HuH-7 (cell line): ENCODE measurements at regions not wholly inside any gene's neighbourhood (a gene's known extent, or its start where the extent isn't known, plus 50 kb on each side); places are given as distances from the start of the nearest gene placed in this dataset.

Source experiments
- DNase-seq: peaks from one replicate; pipeline ENCODE4 v3.0.0; 2011; ENCODE audit warnings: low spot score

GRCh38 chr3:13171704-13172643 lies 98.7 kb upstream of the IQSEC1 start:
- DNase-seq: no peak

- no peak for DNase-seq
Measured at GRCh38 chr3:13170317-13170716, 97.1 kb upstream of the IQSEC1 start.

- DNase-seq: no peak
Measured at GRCh38 chr3:13168391-13168790, 95.2 kb upstream of the IQSEC1 start.

GRCh38 chr3:13167829-13168228 lies 94.6 kb upstream of the IQSEC1 start:
- no peak for DNase-seq

GRCh38 chr3:13167064-13167743 lies 94.0 kb upstream of the IQSEC1 start:
- DNase-seq: no peak

- no peak for DNase-seq
Measured at GRCh38 chr3:13166243-13167063, 93.2 kb upstream of the IQSEC1 start.

- DNase-seq: no peak
Measured at GRCh38 chr3:13165576-13165975, 92.3 kb upstream of the IQSEC1 start.

GRCh38 chr3:13164893-13165492 lies 91.8 kb upstream of the IQSEC1 start:
- no peak for DNase-seq

- no peak for DNase-seq
Measured at GRCh38 chr3:13163848-13164382, 90.7 kb upstream of the IQSEC1 start.

- DNase-seq: no peak
Measured at GRCh38 chr3:13162549-13163320, 89.5 kb upstream of the IQSEC1 start.

- no peak for DNase-seq
Measured at GRCh38 chr3:13161771-13162535, 88.7 kb upstream of the IQSEC1 start.

- no peak for DNase-seq
Measured at GRCh38 chr3:13161021-13161759, 88.0 kb upstream of the IQSEC1 start.

- DNase-seq: no peak
Measured at GRCh38 chr3:13160619-13161018, 87.4 kb upstream of the IQSEC1 start.

- DNase-seq: no peak
Measured at GRCh38 chr3:13159890-13160289, 86.7 kb upstream of the IQSEC1 start.

- DNase-seq: no peak
Measured at GRCh38 chr3:13158871-13159270, 85.6 kb upstream of the IQSEC1 start.

GRCh38 chr3:13158408-13158807 lies 85.2 kb upstream of the IQSEC1 start:
- no peak for DNase-seq

- no peak for DNase-seq
Measured at GRCh38 chr3:13157986-13158385, 84.8 kb upstream of the IQSEC1 start.

- no peak for DNase-seq
Measured at GRCh38 chr3:13152826-13153710, 79.8 kb upstream of the IQSEC1 start.
